PFSK-1 (cell line): ENCODE measurements at regions not wholly inside any gene's neighbourhood (a gene's known extent, or its start where the extent isn't known, plus 50 kb on each side); places are given as distances from the start of the nearest gene placed in this dataset.

ENCODE experiments used
- FOXP2 ChIP-seq: optimal IDR thresholded peaks from 2 replicates; pipeline ENCODE3; 2011; ENCODE audit warnings: borderline replicate concordance, control low read depth, inconsistent platforms; ENCODE audit not compliant: insufficient read depth; ENCODE audit errors: extremely low read length, extremely low read depth
- POLR2AphosphoS5 ChIP-seq: IDR thresholded peaks from 2 replicates; pipeline ENCODE4 v1.6.1; 2012; ENCODE audit warnings: low read depth, mild to moderate bottlenecking, control low read depth, low read length, moderate library complexity
- REST ChIP-seq, 2 experiments: IDR thresholded peaks; 2 replicates each; pipeline versions ENCODE4 v1.6.1 to v1.8.0; 2011 to 2012; ENCODE audit warnings: low read depth in 2 of 2, low read length in 2 of 2, control low read depth in 1 of 2, inconsistent platforms in 1 of 2, mild to moderate bottlenecking in 1 of 2, moderate library complexity in 1 of 2; ENCODE audit not compliant: insufficient read depth in 1 of 2
- SIN3A ChIP-seq: IDR thresholded peaks from 2 replicates; pipeline ENCODE4 v1.6.1; 2012; ENCODE audit warnings: mild to moderate bottlenecking, low read length, moderate library complexity, borderline replicate concordance; ENCODE audit not compliant: insufficient read depth
- TAF1 ChIP-seq: IDR thresholded peaks from 2 replicates; pipeline ENCODE4 v1.6.1; 2012; ENCODE audit warnings: low read length, control low read depth, borderline replicate concordance; ENCODE audit not compliant: insufficient read depth

DNA sequence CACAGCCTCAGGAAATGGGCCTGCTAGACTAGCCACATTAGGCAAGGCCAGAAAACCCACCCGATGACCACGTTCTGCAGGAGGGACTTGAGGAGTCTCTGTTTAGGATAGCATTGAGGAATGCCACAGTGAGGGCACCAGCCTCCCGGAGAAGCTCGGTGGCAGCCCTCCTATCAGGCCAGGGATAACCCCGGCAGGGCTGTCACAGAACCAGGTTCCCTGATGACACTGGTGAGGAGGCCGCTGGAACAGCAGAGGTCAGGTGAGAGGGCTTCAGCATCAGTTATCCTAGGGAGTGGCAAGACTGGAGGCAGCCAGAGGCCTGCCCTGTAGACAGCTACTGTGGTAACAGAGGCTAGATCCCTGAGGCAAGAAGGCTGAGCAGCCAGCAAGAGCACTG, 157.6 kb downstream of the MYLK4 start:
- TF ChIP-seq SIN3A (no peak), REST (IDR thresholded peaks at IDR 0.05; ENCODE audit: insufficient read depth in 1 of 2, low read depth in 2 of 2, low read length in 2 of 2) (no peak), POLR2AphosphoS5 (no peak), FOXP2 (no peak), TAF1 (no peak)
